SK-N-SH treated with all-trans-retinoic acid at 6 μM for 48 hours (cell line): ENCODE measurements at regions not wholly inside any gene's neighbourhood (a gene's known extent, or its start where the extent isn't known, plus 50 kb on each side); places are given as distances from the start of the nearest gene placed in this dataset.

Source experiments
- ATAC-seq: fragments of 200-7000 bp; cut with Tn5 transposase; 3 replicates; pipeline ENCODE4 v1.9.1; 2020; ENCODE audit warnings: mild to moderate bottlenecking, moderate library complexity
- ARNTL ChIP-seq: fragments of 450-650 bp; formaldehyde crosslinking; IDR thresholded peaks from 2 replicates; pipeline ENCODE4 v1.5.0; 2020; ENCODE audit warnings: low read depth, mild to moderate bottlenecking, moderate library complexity, borderline replicate concordance
- BACH2 ChIP-seq: fragments of 250-450 bp; sonication (Bioruptor Pico); IDR thresholded peaks from 2 replicates; pipeline ENCODE4 v1.9.0; 2021; ENCODE audit warnings: mild to moderate bottlenecking, borderline replicate concordance
- CSDC2 ChIP-seq: fragments of 250-450 bp; sonication (Bioruptor Pico); IDR thresholded peaks from 2 replicates; pipeline ENCODE4 v1.5.0; 2020; ENCODE audit warnings: mild to moderate bottlenecking, moderate library complexity
- CSRNP3 ChIP-seq: fragments of 250-450 bp; sonication (Bioruptor Pico); IDR thresholded peaks from 2 replicates; pipeline ENCODE4 v1.5.1; 2021; ENCODE audit warnings: mild to moderate bottlenecking, moderate library complexity
- ESRRG ChIP-seq: fragments of 250-450 bp; sonication (Bioruptor Pico); IDR thresholded peaks from 2 replicates; pipeline ENCODE4 v1.6.1; 2021; ENCODE audit warnings: mild to moderate bottlenecking
- ISL1 ChIP-seq: fragments of 250-450 bp; sonication (Bioruptor Pico); IDR thresholded peaks from 2 replicates; pipeline ENCODE4 v2.1.2; 2022; ENCODE audit warnings: mild to moderate bottlenecking, moderate library complexity
- OSR1 ChIP-seq: fragments of 250-450 bp; sonication (Bioruptor Pico); IDR thresholded peaks from 2 replicates; pipeline ENCODE4 v1.8.0; 2022; ENCODE audit warnings: moderate library complexity, mild to moderate bottlenecking, inconsistent platforms
- PATZ1 ChIP-seq: fragments of 250-450 bp; sonication (Bioruptor Pico); IDR thresholded peaks from 2 replicates; pipeline ENCODE4 v1.8.0; 2020; ENCODE audit warnings: mild to moderate bottlenecking, moderate library complexity, borderline replicate concordance
- RARB ChIP-seq: fragments of 250-450 bp; sonication (Bioruptor Pico); IDR thresholded peaks from 2 replicates; pipeline ENCODE4 v1.8.0; 2021; ENCODE audit warnings: mild to moderate bottlenecking, moderate library complexity
- SNAI2 ChIP-seq: fragments of 250-450 bp; sonication (Bioruptor Pico); IDR thresholded peaks from 2 replicates; pipeline ENCODE4 v1.5.0; 2020; ENCODE audit warnings: mild to moderate bottlenecking, moderate library complexity
- TCF4 ChIP-seq: fragments of 250-450 bp; sonication (Bioruptor Pico); IDR thresholded peaks from 2 replicates; pipeline ENCODE4 v1.8.0; 2021; ENCODE audit warnings: mild to moderate bottlenecking, moderate library complexity, borderline replicate concordance
- TOX ChIP-seq: fragments of 250-450 bp; sonication (Bioruptor Pico); IDR thresholded peaks from 2 replicates; pipeline ENCODE4 v1.8.0; 2021; ENCODE audit warnings: mild to moderate bottlenecking, moderate library complexity, borderline replicate concordance
- ZC3H10 ChIP-seq: fragments of 250-450 bp; sonication (Bioruptor Pico); IDR thresholded peaks from 2 replicates; pipeline ENCODE4 v1.5.1; 2021; ENCODE audit warnings: mild to moderate bottlenecking, moderate library complexity
- ZFP30 ChIP-seq: fragments of 450-650 bp; formaldehyde crosslinking; IDR thresholded peaks from 2 replicates; pipeline ENCODE4 v1.5.0; 2022; ENCODE audit warnings: mild to moderate bottlenecking, moderate library complexity
- ZNF565 ChIP-seq: fragments of 450-650 bp; formaldehyde crosslinking; conservative IDR thresholded peaks from 2 replicates; pipeline ENCODE4 v1.5.0; 2020; ENCODE audit warnings: low read depth, mild to moderate bottlenecking, moderate library complexity
- ZNF70 ChIP-seq: fragments of 450-650 bp; formaldehyde crosslinking; IDR thresholded peaks from 2 replicates; pipeline ENCODE4 v1.5.0; 2020; ENCODE audit warnings: mild to moderate bottlenecking, moderate library complexity
- ZNF8 ChIP-seq: fragments of 450-650 bp; formaldehyde crosslinking; IDR thresholded peaks from 2 replicates; pipeline ENCODE4 v1.5.0; 2020; ENCODE audit warnings: mild to moderate bottlenecking, moderate library complexity
- TF ChIP-seq, protein P1 (sequence below): fragments of 250-450 bp; sonication (Bioruptor Pico); IDR thresholded peaks from 2 replicates; pipeline ENCODE4 v1.5.0; 2020; ENCODE audit warnings: mild to moderate bottlenecking, moderate library complexity
- TF ChIP-seq, protein P2 (sequence below): fragments of 250-450 bp; sonication (Bioruptor Pico); IDR thresholded peaks from 2 replicates; pipeline ENCODE4 v1.8.0; 2021; ENCODE audit warnings: low read depth, mild to moderate bottlenecking, moderate library complexity, borderline replicate concordance

DNA sequence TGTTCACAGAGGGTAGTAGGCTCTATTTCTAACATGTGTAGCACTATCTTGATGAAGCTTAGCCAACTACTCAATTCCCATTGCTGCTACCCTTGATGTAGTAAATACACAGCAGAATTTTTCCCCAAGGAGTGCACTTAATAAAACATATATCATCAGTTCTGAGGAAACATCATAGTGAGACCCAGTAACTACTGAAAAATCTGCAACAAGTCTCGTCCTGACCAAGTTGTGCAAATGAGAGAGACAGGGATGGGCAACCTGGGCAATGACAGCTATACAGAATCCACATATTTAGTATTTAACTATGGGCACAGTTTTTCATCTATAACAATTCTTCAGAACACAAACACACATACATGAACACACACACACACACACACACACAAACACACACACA, 1073.8 kb upstream of the SORCS1 start:
- no peak for ATAC-seq
- no peak for TF ChIP-seq ESRRG
- no peak for TF ChIP-seq ARNTL (CRISPR knock-in tag)
- TF ChIP-seq ZC3H10: no peak
- no peak for TF ChIP-seq SNAI2 (CRISPR knock-in tag)
- no peak for TF ChIP-seq ZNF70 (CRISPR knock-in tag)
- TF ChIP-seq TCF4 (CRISPR knock-in tag): no peak
- TF ChIP-seq ZFP30 (CRISPR knock-in tag): no peak
- TF ChIP-seq PATZ1 (CRISPR knock-in tag): no peak
- no peak for TF ChIP-seq OSR1
- TF ChIP-seq BACH2: no peak
- no peak for TF ChIP-seq CSRNP3 (CRISPR knock-in tag)
- no peak for TF ChIP-seq ZNF8 (CRISPR knock-in tag)
- TF ChIP-seq RARB (CRISPR knock-in tag): no peak
- TF ChIP-seq ZNF565: no peak

GRCh38 chr10:108230478-108231170, 1066.1 kb upstream of the SORCS1 start:
- TF ChIP-seq, protein P1, sequence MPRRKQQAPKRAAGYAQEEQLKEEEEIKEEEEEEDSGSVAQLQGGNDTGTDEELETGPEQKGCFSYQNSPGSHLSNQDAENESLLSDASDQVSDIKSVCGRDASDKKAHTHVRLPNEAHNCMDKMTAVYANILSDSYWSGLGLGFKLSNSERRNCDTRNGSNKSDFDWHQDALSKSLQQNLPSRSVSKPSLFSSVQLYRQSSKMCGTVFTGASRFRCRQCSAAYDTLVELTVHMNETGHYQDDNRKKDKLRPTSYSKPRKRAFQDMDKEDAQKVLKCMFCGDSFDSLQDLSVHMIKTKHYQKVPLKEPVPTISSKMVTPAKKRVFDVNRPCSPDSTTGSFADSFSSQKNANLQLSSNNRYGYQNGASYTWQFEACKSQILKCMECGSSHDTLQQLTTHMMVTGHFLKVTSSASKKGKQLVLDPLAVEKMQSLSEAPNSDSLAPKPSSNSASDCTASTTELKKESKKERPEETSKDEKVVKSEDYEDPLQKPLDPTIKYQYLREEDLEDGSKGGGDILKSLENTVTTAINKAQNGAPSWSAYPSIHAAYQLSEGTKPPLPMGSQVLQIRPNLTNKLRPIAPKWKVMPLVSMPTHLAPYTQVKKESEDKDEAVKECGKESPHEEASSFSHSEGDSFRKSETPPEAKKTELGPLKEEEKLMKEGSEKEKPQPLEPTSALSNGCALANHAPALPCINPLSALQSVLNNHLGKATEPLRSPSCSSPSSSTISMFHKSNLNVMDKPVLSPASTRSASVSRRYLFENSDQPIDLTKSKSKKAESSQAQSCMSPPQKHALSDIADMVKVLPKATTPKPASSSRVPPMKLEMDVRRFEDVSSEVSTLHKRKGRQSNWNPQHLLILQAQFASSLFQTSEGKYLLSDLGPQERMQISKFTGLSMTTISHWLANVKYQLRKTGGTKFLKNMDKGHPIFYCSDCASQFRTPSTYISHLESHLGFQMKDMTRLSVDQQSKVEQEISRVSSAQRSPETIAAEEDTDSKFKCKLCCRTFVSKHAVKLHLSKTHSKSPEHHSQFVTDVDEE (CRISPR knock-in tag): no peak
- TF ChIP-seq TOX (CRISPR knock-in tag) (no peak), ISL1 (CRISPR knock-in tag) (0 out of 2 replicates have a peak, but pooled peaks have one; percentile 39), ARNTL (CRISPR knock-in tag) (no peak)
- no peak for ATAC-seq

DNA sequence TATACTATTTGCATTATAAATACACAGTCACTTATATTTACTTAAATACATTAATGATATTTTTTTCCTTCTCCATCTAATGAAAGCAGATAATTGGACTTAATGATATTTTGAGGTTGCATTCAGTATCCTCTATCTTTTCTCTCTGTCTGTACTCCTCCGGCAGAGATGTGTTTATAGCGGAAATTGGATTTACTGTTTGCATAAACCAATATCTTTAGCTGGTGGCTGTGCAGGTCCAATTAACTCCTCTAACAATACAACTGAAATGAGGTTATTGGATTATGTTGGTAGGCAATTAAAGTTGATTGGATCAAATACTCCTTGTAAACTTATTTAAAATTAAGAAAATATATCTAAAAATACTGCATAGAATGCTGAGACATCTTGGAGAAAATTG, 1044.2 kb upstream of the SORCS1 start:
- no peak for ATAC-seq
- no peak for TF ChIP-seq ZFP30 (CRISPR knock-in tag)
- TF ChIP-seq, protein P1 (CRISPR knock-in tag): 0 out of 2 replicates have a peak, but pooled peaks have one; percentile 25
- TF ChIP-seq TCF4 (CRISPR knock-in tag): peak; percentile 75
- TF ChIP-seq TOX (CRISPR knock-in tag): no peak
- no peak for TF ChIP-seq CSDC2 (CRISPR knock-in tag)
- no peak for TF ChIP-seq CSRNP3 (CRISPR knock-in tag)
- no peak for TF ChIP-seq RARB (CRISPR knock-in tag)
- no peak for TF ChIP-seq ZNF8 (CRISPR knock-in tag)
- TF ChIP-seq, protein P2, sequence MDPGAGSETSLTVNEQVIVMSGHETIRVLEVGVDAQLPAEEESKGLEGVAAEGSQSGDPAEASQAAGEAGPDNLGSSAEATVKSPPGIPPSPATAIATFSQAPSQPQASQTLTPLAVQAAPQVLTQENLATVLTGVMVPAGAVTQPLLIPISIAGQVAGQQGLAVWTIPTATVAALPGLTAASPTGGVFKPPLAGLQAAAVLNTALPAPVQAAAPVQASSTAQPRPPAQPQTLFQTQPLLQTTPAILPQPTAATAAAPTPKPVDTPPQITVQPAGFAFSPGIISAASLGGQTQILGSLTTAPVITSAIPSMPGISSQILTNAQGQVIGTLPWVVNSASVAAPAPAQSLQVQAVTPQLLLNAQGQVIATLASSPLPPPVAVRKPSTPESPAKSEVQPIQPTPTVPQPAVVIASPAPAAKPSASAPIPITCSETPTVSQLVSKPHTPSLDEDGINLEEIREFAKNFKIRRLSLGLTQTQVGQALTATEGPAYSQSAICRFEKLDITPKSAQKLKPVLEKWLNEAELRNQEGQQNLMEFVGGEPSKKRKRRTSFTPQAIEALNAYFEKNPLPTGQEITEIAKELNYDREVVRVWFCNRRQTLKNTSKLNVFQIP (CRISPR knock-in tag): no peak
